Activated naive CD4-positive, alpha-beta T cell treated with anti-CD3 and anti-CD28 coated beads, Interleukin-2, amount 50 U/mL, for 72 hours (primary cell): ENCODE measurements at regions not wholly inside any gene's neighbourhood (a gene's known extent, or its start where the extent isn't known, plus 50 kb on each side); places are given as distances from the start of the nearest gene placed in this dataset.
"Not testable (repeated sequence)": the region's sequence is repeated elsewhere in the genome, so short reads cannot be mapped to it uniquely, and the experiment has no call there.

Source experiments
- ATAC-seq, 2 donors: fragments of 150-1000 bp; cut with Tn5 transposase; 2 replicates each; pipeline ENCODE4 v1.10.0; 2021; ENCODE audit warnings: mild to moderate bottlenecking in 2 of 2, moderate library complexity in 2 of 2
- DNase-seq, 2 donors: peaks; one replicate each; pipeline ENCODE4 v3.0.0; 2021 to 2022; ENCODE audit warnings: low spot score in 2 of 2
- H3K27ac Mint-ChIP-seq, 2 donors: one replicate each; pipeline ENCODE4 v1.8.0; 2022; ENCODE audit warnings: mild to moderate bottlenecking in 2 of 2, mixed read lengths in 2 of 2
- H3K36me3 Mint-ChIP-seq, 2 donors: one replicate each; pipeline ENCODE4 v1.8.0; 2022; ENCODE audit warnings: mixed read lengths in 2 of 2
- H3K9me3 Mint-ChIP-seq, 2 donors: one replicate each; pipeline ENCODE4 v1.8.0; 2022; ENCODE audit warnings: mixed read lengths in 2 of 2

- ATAC-seq (no peak), DNase-seq (no peak)
- H3K36me3 Mint-ChIP-seq = peaks cover 0 to 19% of the 10 kb centered on the region in 2 donors
- H3K9me3 Mint-ChIP-seq = peaks cover 27 to 29% of the 10 kb centered on the region in 2 donors
- H3K27ac Mint-ChIP-seq = no peak overlapping the region
Observed at GRCh38 chr12:127970491-127970890, 296.5 kb upstream of the TMEM132C start.

- no peak overlapping the region for H3K27ac Mint-ChIP-seq
- ATAC-seq (no peak), DNase-seq (no peak)
- peaks cover 0 to 4% of the 10 kb centered on the region in 2 donors for H3K36me3 Mint-ChIP-seq
- H3K9me3 Mint-ChIP-seq = peaks cover 19 to 27% of the 10 kb centered on the region in 2 donors
Observed at GRCh38 chr12:127980585-127980984, 286.4 kb upstream of the TMEM132C start.

GRCh38 chr12:127981875-127982274 is 285.1 kb upstream of the TMEM132C start:
- DNase-seq (no peak), ATAC-seq (no peak)
- H3K9me3 Mint-ChIP-seq = peaks cover 18 to 27% of the 10 kb centered on the region in 2 donors
- peaks cover 0 to 4% of the 10 kb centered on the region in 2 donors for H3K36me3 Mint-ChIP-seq
- H3K27ac Mint-ChIP-seq = no peak overlapping the region

GRCh38 chr12:127983213-127983791 is 283.7 kb upstream of the TMEM132C start:
- not testable (repeated sequence) for ATAC-seq, H3K36me3 Mint-ChIP-seq, H3K27ac Mint-ChIP-seq, DNase-seq
- peaks cover 9 to 18% of the 10 kb centered on the region in 2 donors for H3K9me3 Mint-ChIP-seq

- no peak for ATAC-seq
Observed at GRCh38 chr12:127984386-127985055, 282.4 kb upstream of the TMEM132C start.

GRCh38 chr12:127987199-127987901 is 279.6 kb upstream of the TMEM132C start:
- H3K36me3 Mint-ChIP-seq = peaks cover 0 to 4% of the 10 kb centered on the region in 2 donors
- H3K27ac Mint-ChIP-seq = no peak overlapping the region
- H3K9me3 Mint-ChIP-seq = peaks cover 10 to 22% of the 10 kb centered on the region in 2 donors
- DNase-seq (no peak), ATAC-seq (no peak)

More at GRCh38 chr12:127984386-127985055, 282.4 kb upstream of the TMEM132C start:
- Mint-ChIP-seq H3K9me3 (peaks cover 9 to 18% of the 10 kb centered on the region in 2 donors), H3K27ac (no peak overlapping the region), H3K36me3 (peaks cover 0 to 4% of the 10 kb centered on the region in 2 donors)
- DNase-seq = no peak

- peaks cover 16 to 19% of the 10 kb centered on the region in 2 donors for H3K9me3 Mint-ChIP-seq
- DNase-seq = no peak
- H3K27ac Mint-ChIP-seq = no peak overlapping the region
- H3K36me3 Mint-ChIP-seq = peaks cover 0 to 7% of the 10 kb centered on the region in 2 donors
- ATAC-seq = no peak
Observed at GRCh38 chr12:127991485-127991884, 275.5 kb upstream of the TMEM132C start.

GRCh38 chr12:127998988-127999387 is 268.0 kb upstream of the TMEM132C start:
- DNase-seq (no peak), ATAC-seq (no peak)
- Mint-ChIP-seq H3K9me3 (peaks cover 13 to 21% of the 10 kb centered on the region in 2 donors), H3K27ac (no peak overlapping the region), H3K36me3 (peaks cover 0 to 2% of the 10 kb centered on the region in 2 donors)

GRCh38 chr12:128004383-128004938 is 262.5 kb upstream of the TMEM132C start:
- no peak overlapping the region for H3K27ac Mint-ChIP-seq
- ATAC-seq = no peak
- H3K36me3 Mint-ChIP-seq = no peaks in the 10 kb centered on the region
- no peak for DNase-seq
- H3K9me3 Mint-ChIP-seq = peaks cover 18 to 22% of the 10 kb centered on the region in 2 donors

- no peak for ATAC-seq
- H3K27ac Mint-ChIP-seq = no peak overlapping the region
- DNase-seq = no peak
- no peaks in the 10 kb centered on the region for H3K36me3 Mint-ChIP-seq
- peaks cover 11 to 13% of the 10 kb centered on the region in 2 donors for H3K9me3 Mint-ChIP-seq
Observed at GRCh38 chr12:128007250-128007649, 259.7 kb upstream of the TMEM132C start.

- ATAC-seq (no peak), DNase-seq (no peak)
- peaks cover 11 to 12% of the 10 kb centered on the region in 2 donors for H3K9me3 Mint-ChIP-seq
- peaks cover 0 to 2% of the 10 kb centered on the region in 2 donors for H3K36me3 Mint-ChIP-seq
- H3K27ac Mint-ChIP-seq = no peak overlapping the region
Observed at GRCh38 chr12:128008341-128008740, 258.6 kb upstream of the TMEM132C start.

GRCh38 chr12:128009108-128009507 is 257.9 kb upstream of the TMEM132C start:
- Mint-ChIP-seq H3K36me3 (peaks cover 0 to 5% of the 10 kb centered on the region in 2 donors), H3K9me3 (peaks cover 10 to 15% of the 10 kb centered on the region in 2 donors), H3K27ac (no peak overlapping the region)
- ATAC-seq = no peak
- DNase-seq = no peak

GRCh38 chr12:128012110-128012509 is 254.9 kb upstream of the TMEM132C start:
- no peak overlapping the region for H3K27ac Mint-ChIP-seq
- peaks cover 0 to 5% of the 10 kb centered on the region in 2 donors for H3K36me3 Mint-ChIP-seq

GRCh38 chr12:128015276-128015675 is 251.7 kb upstream of the TMEM132C start:
- no peak overlapping the region for H3K27ac Mint-ChIP-seq
- ATAC-seq (no peak), DNase-seq (no peak)
- H3K36me3 Mint-ChIP-seq = peaks cover 0 to 13% of the 10 kb centered on the region in 2 donors
- peaks cover 11 to 17% of the 10 kb centered on the region in 2 donors for H3K9me3 Mint-ChIP-seq

More at GRCh38 chr12:128012110-128012509, 254.9 kb upstream of the TMEM132C start:
- no peak for ATAC-seq
- peaks cover 4 to 7% of the 10 kb centered on the region in 2 donors for H3K9me3 Mint-ChIP-seq
- DNase-seq = no peak

GRCh38 chr12:128018067-128018466 is 248.9 kb upstream of the TMEM132C start:
- peaks cover 11 to 21% of the 10 kb centered on the region in 2 donors for H3K9me3 Mint-ChIP-seq
- H3K27ac Mint-ChIP-seq = no peak overlapping the region
- peaks cover 0 to 20% of the 10 kb centered on the region in 2 donors for H3K36me3 Mint-ChIP-seq
- DNase-seq = no peak
- no peak for ATAC-seq

- DNase-seq (no peak), ATAC-seq (no peak)
- no peak overlapping the region for H3K27ac Mint-ChIP-seq
- peaks cover 0 to 15% of the 10 kb centered on the region in 2 donors for H3K36me3 Mint-ChIP-seq
- H3K9me3 Mint-ChIP-seq = peaks cover 7 to 24% of the 10 kb centered on the region in 2 donors
Observed at GRCh38 chr12:128019996-128020544, 246.9 kb upstream of the TMEM132C start.
